ENCODE measurements at regions not wholly inside any gene's neighbourhood (a gene's known extent, or its start where the extent isn't known, plus 50 kb on each side); places are given as distances from the start of the nearest gene placed in this dataset.
"Not testable (repeated sequence)": the region's sequence is repeated elsewhere in the genome, so short reads cannot be mapped to it uniquely, and the experiment has no call there.

- DNase-seq (ENCODE audit: low read depth) = no peak
Measured at GRCh38 chr10:31124852-31125251, 93.2 kb upstream of the ZNF438 start.

- DNase-seq (ENCODE audit: low read depth) = no peak
Measured at GRCh38 chr10:31125789-31126188, 94.1 kb upstream of the ZNF438 start.

- no peak for DNase-seq (ENCODE audit: low read depth)
Measured at GRCh38 chr10:31126593-31126992, 94.9 kb upstream of the ZNF438 start.

- no peak for DNase-seq (ENCODE audit: low read depth)
Measured at GRCh38 chr10:31128536-31128935, 96.9 kb upstream of the ZNF438 start.

- DNase-seq (ENCODE audit: low read depth) = no peak
Measured at GRCh38 chr10:31129271-31129670, 97.6 kb upstream of the ZNF438 start.

GRCh38 chr10:31129880-31130405 lies 98.3 kb upstream of the ZNF438 start:
- no peak for DNase-seq (ENCODE audit: low read depth)

GRCh38 chr10:31130406-31130805 lies 98.7 kb upstream of the ZNF438 start:
- no peak for DNase-seq (ENCODE audit: low read depth)

GRCh38 chr10:31131251-31131650 lies 99.6 kb upstream of the ZNF438 start:
- DNase-seq (ENCODE audit: low read depth) = no peak

GRCh38 chr10:31132681-31133244 lies 101.1 kb upstream of the ZNF438 start:
- DNase-seq (ENCODE audit: low read depth) = no peak

GRCh38 chr10:31133251-31133791 lies 101.7 kb upstream of the ZNF438 start:
- no peak for DNase-seq (ENCODE audit: low read depth)

- no peak for DNase-seq (ENCODE audit: low read depth)
Measured at GRCh38 chr10:31133792-31134310, 102.2 kb upstream of the ZNF438 start.

- no peak for DNase-seq (ENCODE audit: low read depth)
Measured at GRCh38 chr10:31134311-31134952, 102.8 kb upstream of the ZNF438 start.

- no peak for DNase-seq (ENCODE audit: low read depth)
Measured at GRCh38 chr10:31135171-31135570, 103.5 kb upstream of the ZNF438 start.

- DNase-seq (ENCODE audit: low read depth) = not testable (repeated sequence)
Measured at GRCh38 chr10:31135791-31136190, 104.1 kb upstream of the ZNF438 start.

- no peak for DNase-seq (ENCODE audit: low read depth)
Measured at GRCh38 chr10:31136386-31136785, 104.7 kb upstream of the ZNF438 start.

GRCh38 chr10:31136930-31137885 lies 105.5 kb upstream of the ZNF438 start:
- no peak for DNase-seq (ENCODE audit: low read depth)

GRCh38 chr10:31138026-31138553 lies 106.4 kb upstream of the ZNF438 start:
- DNase-seq (ENCODE audit: low read depth) = no peak

- no peak for DNase-seq (ENCODE audit: low read depth)
Measured at GRCh38 chr10:31139497-31139896, 107.8 kb upstream of the ZNF438 start.

- DNase-seq (ENCODE audit: low read depth) = no peak
Measured at GRCh38 chr10:31140716-31141115, 109.1 kb upstream of the ZNF438 start.

- no peak for DNase-seq (ENCODE audit: low read depth)
Measured at GRCh38 chr10:31142026-31142425, 110.4 kb upstream of the ZNF438 start.

GRCh38 chr10:31143331-31143935 lies 111.8 kb upstream of the ZNF438 start:
- DNase-seq (ENCODE audit: low read depth) = no peak
